ENCODE measurements at regions not wholly inside any gene's neighbourhood (a gene's known extent, or its start where the extent isn't known, plus 50 kb on each side); places are given as distances from the start of the nearest gene placed in this dataset.
A peak's percentile ranks its signal among the peaks of the same experiment; 100 is the strongest.

GRCh38 chr3:72058493-72059081 is 273.6 kb upstream of the PROK2 start:
- DNase-seq = peak; percentile 41

- DNase-seq = no peak
Measured at GRCh38 chr3:72055436-72055835, 270.5 kb upstream of the PROK2 start.

- no peak for DNase-seq
Measured at GRCh38 chr3:72054976-72055375, 270.0 kb upstream of the PROK2 start.

- DNase-seq = no peak
Measured at GRCh38 chr3:72052841-72053409, 268.0 kb upstream of the PROK2 start.

- DNase-seq = no peak
Measured at GRCh38 chr3:72050771-72051170, 265.8 kb upstream of the PROK2 start.

GRCh38 chr3:72050048-72050632 is 265.2 kb upstream of the PROK2 start:
- no peak for DNase-seq

GRCh38 chr3:72049300-72049699 is 264.4 kb upstream of the PROK2 start:
- DNase-seq = no peak

- DNase-seq = no peak
Measured at GRCh38 chr3:72048873-72049272, 263.9 kb upstream of the PROK2 start.

- no peak for DNase-seq
Measured at GRCh38 chr3:72047221-72047871, 262.4 kb upstream of the PROK2 start.

- DNase-seq = no peak
Measured at GRCh38 chr3:72044231-72044855, 259.4 kb upstream of the PROK2 start.

- DNase-seq = no peak
Measured at GRCh38 chr3:72043204-72044133, 258.5 kb upstream of the PROK2 start.

GRCh38 chr3:72042397-72043203 is 257.7 kb upstream of the PROK2 start:
- DNase-seq = no peak

GRCh38 chr3:72041511-72041910 is 256.6 kb upstream of the PROK2 start:
- no peak for DNase-seq

- DNase-seq = no peak
Measured at GRCh38 chr3:72041076-72041475, 256.1 kb upstream of the PROK2 start.

- DNase-seq = no peak
Measured at GRCh38 chr3:72039677-72040076, 254.7 kb upstream of the PROK2 start.

- no peak for DNase-seq
Measured at GRCh38 chr3:72036899-72037298, 252.0 kb upstream of the PROK2 start.

- DNase-seq = no peak
Measured at GRCh38 chr3:72035606-72036005, 250.7 kb upstream of the PROK2 start.

- DNase-seq = no peak
Measured at GRCh38 chr3:72034986-72035385, 250.0 kb upstream of the PROK2 start.

GRCh38 chr3:72033666-72034428 is 248.9 kb upstream of the PROK2 start:
- DNase-seq = no peak

- DNase-seq = no peak
Measured at GRCh38 chr3:72032441-72033135, 247.6 kb upstream of the PROK2 start.

Measured in NCI-H1105 (cell line).